K562 (cell line): ENCODE measurements at regions not wholly inside any gene's neighbourhood (a gene's known extent, or its start where the extent isn't known, plus 50 kb on each side); places are given as distances from the start of the nearest gene placed in this dataset.

Experiments
- ARHGAP35 ChIP-seq: fragments of 450-650 bp; IDR thresholded peaks from 2 replicates; pipeline ENCODE4 v1.6.1; 2018; ENCODE audit not compliant: partially characterized antibody
- ARID3A ChIP-seq: IDR thresholded peaks from 2 replicates; pipeline ENCODE4 v1.6.1; 2012; ENCODE audit warnings: low read depth, low read length, improper control_type of control experiment, borderline replicate concordance
- CC2D1A ChIP-seq: fragments of 450-650 bp; IDR thresholded peaks from 2 replicates; pipeline ENCODE4 v1.6.1; 2017; ENCODE audit warnings: mild to moderate bottlenecking
- CTBP1 ChIP-seq: fragments of 450-650 bp; IDR thresholded peaks from 2 replicates; pipeline ENCODE4 v1.6.1; 2016; ENCODE audit warnings: borderline replicate concordance
- E2F3 ChIP-seq: fragments of 250-450 bp; sonication (Bioruptor Pico); IDR thresholded peaks from 2 replicates; pipeline ENCODE4 v1.4.0; 2020; ENCODE audit warnings: mild to moderate bottlenecking
- HDAC3 ChIP-seq: fragments of 450-650 bp; IDR thresholded peaks from 2 replicates; pipeline ENCODE4 v1.6.1; 2018; ENCODE audit warnings: borderline replicate concordance, mild to moderate bottlenecking, moderate library complexity; ENCODE audit not compliant: partially characterized antibody
- HMGXB4 ChIP-seq: sonication (generic); formaldehyde crosslinking; IDR thresholded peaks from 2 replicates; pipeline ENCODE4 v1.8.1; 2023; ENCODE audit warnings: mild to moderate bottlenecking, missing genetic modification reagents
- HSF4 ChIP-seq: fragments of 250-450 bp; sonication (Bioruptor Pico); IDR thresholded peaks from 2 replicates; pipeline ENCODE4 v2.1.2; 2022; ENCODE audit warnings: mild to moderate bottlenecking, moderate library complexity, borderline replicate concordance
- JUN ChIP-seq, 2 experiments: sonication (generic) in 1 of 2; formaldehyde crosslinking in 1 of 2; IDR thresholded peaks; 2 replicates each; pipeline versions ENCODE4 v1.6.1 to v1.8.0; 2012 to 2022; ENCODE audit warnings: borderline replicate concordance in 2 of 2, mild to moderate bottlenecking in 2 of 2, improper control_type of control experiment in 1 of 2, low read depth in 1 of 2, low read length in 1 of 2, missing genetic modification reagents in 1 of 2
- NCOA4 ChIP-seq: fragments of 450-650 bp; IDR thresholded peaks from 2 replicates; pipeline ENCODE4 v1.6.1; 2018; ENCODE audit warnings: mild to moderate bottlenecking; ENCODE audit not compliant: partially characterized antibody
- NKRF ChIP-seq: fragments of 450-650 bp; IDR thresholded peaks from 2 replicates; pipeline ENCODE4 v1.6.1; 2016; ENCODE audit warnings: borderline replicate concordance
- OTX1 ChIP-seq: fragments of 450-650 bp; formaldehyde crosslinking; IDR thresholded peaks from 2 replicates; pipeline ENCODE4 v1.4.0; 2022; ENCODE audit warnings: mild to moderate bottlenecking
- RB1 ChIP-seq: fragments of 450-650 bp; IDR thresholded peaks from 2 replicates; pipeline ENCODE4 v1.6.1; 2017; ENCODE audit warnings: low read depth, mild to moderate bottlenecking
- RCOR1 ChIP-seq, 2 experiments: IDR thresholded peaks; 2 replicates each; pipeline ENCODE4 v1.6.1; 2012; ENCODE audit warnings: low read depth in 2 of 2, low read length in 2 of 2, borderline replicate concordance in 1 of 2, improper control_type of control experiment in 1 of 2
- SNRNP70 ChIP-seq: fragments of 200-400 bp; formaldehyde crosslinking; optimal IDR thresholded peaks from 2 replicates; pipeline ENCODE3; 2017; ENCODE audit warnings: low read depth, low read length
- TBP ChIP-seq: optimal IDR thresholded peaks from 2 replicates; pipeline ENCODE3; 2011; ENCODE audit warnings: low read depth, low read length, improper control_type of control experiment
- U2AF1 ChIP-seq: fragments of 200-400 bp; formaldehyde crosslinking; optimal IDR thresholded peaks from 2 replicates; pipeline ENCODE3; 2017; ENCODE audit warnings: mild to moderate bottlenecking, low read depth, low read length, moderate library complexity
- U2AF2 ChIP-seq: fragments of 200-400 bp; formaldehyde crosslinking; optimal IDR thresholded peaks from 2 replicates; pipeline ENCODE3; 2017; ENCODE audit warnings: low read depth, mild to moderate bottlenecking, low read length
- ZBTB26 ChIP-seq: fragments of 450-650 bp; formaldehyde crosslinking; IDR thresholded peaks from 2 replicates; pipeline ENCODE4 v1.4.0; 2022; ENCODE audit warnings: missing genetic modification characterization
- ZNF143 ChIP-seq: sonication (generic); formaldehyde crosslinking; IDR thresholded peaks from 2 replicates; pipeline ENCODE4 v1.9.0; 2022; ENCODE audit warnings: mild to moderate bottlenecking, missing genetic modification reagents
- TF ChIP-seq, protein P1 (sequence below): fragments of 250-450 bp; sonication (Bioruptor Pico); IDR thresholded peaks from 2 replicates; pipeline ENCODE4 v1.8.0; 2021; ENCODE audit warnings: borderline replicate concordance, mild to moderate bottlenecking, moderate library complexity; ENCODE audit not compliant: poor library complexity, severe bottlenecking

DNA sequence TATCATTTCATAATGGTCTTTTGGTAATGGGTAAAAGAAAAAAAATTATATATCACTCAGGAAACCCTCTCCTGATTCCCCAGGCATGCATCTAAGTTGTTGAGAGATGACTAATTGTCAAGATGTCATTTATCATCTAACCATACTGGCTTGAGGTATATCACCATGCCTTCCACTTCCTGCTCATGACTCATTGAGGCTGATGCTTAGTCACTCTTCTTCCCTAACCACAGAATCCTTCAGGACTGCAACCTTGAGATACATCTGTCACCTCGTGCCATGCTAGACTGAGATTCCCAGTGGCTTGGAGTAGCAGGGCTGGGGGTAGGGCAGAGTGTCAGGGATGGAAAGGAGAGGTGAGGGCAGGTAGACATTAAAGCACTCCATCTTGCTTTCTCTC, 782.5 kb upstream of the INTU start (continued):
- TF ChIP-seq RB1 (no peak), E2F3 (CRISPR knock-in tag) (no peak), HDAC3 (peak; percentile 72), CC2D1A (peak; percentile 90), U2AF1 (no peak), HMGXB4 (CRISPR knock-in tag) (no peak), NKRF (no peak), HSF4 (no peak), JUN (IDR thresholded peaks at IDR 0.05; ENCODE audit: borderline replicate concordance, low read depth, low read length) (peak; percentile 99), JUN (CRISPR knock-in tag; IDR thresholded peaks at IDR 0.05; ENCODE audit: borderline replicate concordance) (no peak), U2AF2 (no peak), CTBP1 (peak; percentile 98), ZNF143 (no peak), OTX1 (CRISPR knock-in tag) (no peak), ARHGAP35 (no peak), RCOR1 (IDR thresholded peaks at IDR 0.05; ENCODE audit: borderline replicate concordance in 1 of 2, low read depth in 2 of 2, low read length in 2 of 2) (peak; percentile 82 to 97; a peak in 3 of 4 replicates), SNRNP70 (no peak), ZBTB26 (CRISPR knock-in tag) (no peak), NCOA4 (no peak), ARID3A (peak; percentile 89), TBP (no peak)
- TF ChIP-seq, protein P1, sequence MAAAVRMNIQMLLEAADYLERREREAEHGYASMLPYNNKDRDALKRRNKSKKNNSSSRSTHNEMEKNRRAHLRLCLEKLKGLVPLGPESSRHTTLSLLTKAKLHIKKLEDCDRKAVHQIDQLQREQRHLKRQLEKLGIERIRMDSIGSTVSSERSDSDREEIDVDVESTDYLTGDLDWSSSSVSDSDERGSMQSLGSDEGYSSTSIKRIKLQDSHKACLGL (CRISPR knock-in tag), result no peak
